ENCODE measurements at regions not wholly inside any gene's neighbourhood (a gene's known extent, or its start where the extent isn't known, plus 50 kb on each side); places are given as distances from the start of the nearest gene placed in this dataset.
"Not testable (repeated sequence)": the region's sequence is repeated elsewhere in the genome, so short reads cannot be mapped to it uniquely, and the experiment has no call there.

DNA sequence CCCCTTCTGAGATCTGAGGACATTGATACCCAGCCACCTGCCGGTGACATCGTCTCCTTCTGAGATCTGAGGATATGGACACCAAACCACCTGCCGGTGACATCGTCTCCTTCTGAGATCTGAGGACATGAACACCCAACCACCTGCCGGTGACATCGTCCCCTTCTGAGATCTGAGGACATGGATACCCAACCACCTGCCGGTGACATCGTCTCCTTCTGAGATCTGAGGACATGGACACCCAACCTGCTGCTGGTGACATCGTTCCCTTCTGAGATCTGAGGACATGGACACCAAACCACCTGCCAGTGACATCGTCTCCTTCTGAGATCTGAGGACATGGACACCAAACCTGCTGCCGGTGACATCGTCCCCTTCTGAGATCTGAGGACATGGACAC is 396.1 kb upstream of the TNRC6C start:
- not testable (repeated sequence) for DNase-seq

DNA sequence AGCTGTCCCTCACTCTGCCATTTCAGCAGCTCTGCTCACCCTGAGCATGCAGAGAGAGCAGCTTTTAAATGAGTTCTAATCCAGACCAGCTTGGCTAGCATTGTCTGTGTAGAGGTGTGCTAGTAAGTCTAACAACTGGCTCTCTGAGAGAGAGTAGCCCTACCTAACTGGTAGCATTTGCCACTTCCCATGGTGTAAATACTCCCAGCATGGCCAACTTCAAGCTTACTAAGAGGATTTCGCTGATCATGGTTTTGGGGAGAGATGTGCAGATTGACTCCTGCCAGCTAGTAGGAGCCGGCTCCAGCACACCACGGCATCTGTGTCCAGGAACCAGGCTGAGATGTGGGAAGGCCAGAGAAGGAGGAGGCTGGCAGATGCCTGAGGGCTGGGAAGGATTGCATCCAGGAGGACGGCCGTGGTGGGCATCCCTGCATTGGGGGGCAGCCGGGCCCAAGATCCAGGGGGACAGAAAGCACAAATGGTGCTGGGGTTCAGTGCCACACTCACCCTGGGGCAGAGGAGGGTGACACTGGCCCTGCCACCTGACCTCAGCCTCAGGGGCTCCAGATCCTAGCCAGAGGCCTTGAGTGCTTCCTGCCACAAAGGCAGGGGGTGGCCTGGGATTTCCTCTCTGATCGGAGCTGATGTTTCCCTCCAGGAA is 394.9 kb upstream of the TNRC6C start:
- no peak for DNase-seq

DNA sequence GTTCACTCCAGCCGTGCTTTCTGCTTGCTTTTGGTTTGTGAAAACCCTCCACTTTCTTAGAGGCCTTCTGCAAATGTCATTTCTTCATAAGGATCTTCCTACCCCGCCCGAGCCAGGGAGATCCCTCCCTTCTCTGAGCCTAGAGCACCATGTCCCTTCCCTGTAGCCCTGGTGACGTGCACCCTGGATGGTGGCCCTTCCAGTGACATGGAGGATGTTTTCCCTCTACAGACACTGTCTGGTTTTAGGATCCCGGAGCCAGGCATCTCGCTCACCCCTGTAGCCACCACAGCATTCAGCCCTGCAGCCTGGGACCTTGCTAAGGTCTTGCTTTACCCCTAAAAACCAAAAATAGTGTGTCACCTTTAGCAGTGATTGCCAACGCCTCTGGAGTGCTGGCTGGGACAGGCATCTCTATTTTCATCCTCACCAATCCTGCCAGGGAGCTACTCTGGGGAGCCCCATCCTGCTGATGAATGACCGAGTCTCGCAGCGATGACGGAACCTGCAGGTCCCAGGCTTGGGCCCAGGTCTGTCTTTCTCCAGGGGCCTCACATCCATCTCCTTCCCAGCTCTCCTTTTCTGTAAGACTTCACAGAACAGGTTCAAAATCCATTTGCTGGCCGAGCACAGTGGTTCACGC is 394.1 kb upstream of the TNRC6C start:
- no peak for DNase-seq

DNA sequence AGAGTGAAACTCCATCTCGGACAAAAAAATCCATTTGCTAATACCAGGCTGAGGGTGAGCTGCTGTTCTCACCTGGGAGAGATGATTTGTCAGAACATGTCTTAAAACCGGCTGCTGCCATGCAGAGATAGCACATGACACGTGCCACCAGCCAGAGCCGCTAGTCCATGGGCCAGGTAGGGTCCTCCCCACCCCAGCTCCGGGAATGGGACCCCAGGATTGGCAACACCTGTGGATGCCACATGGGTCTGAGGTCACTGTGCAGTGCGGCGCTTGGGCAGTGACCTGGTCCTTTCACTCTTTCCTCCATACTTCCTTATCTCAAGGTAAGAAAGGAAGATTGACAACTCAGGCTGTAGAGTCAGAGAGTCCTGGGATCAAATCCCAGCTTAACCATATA is 393.3 kb upstream of the TNRC6C start:
- DNase-seq, result no peak

DNA sequence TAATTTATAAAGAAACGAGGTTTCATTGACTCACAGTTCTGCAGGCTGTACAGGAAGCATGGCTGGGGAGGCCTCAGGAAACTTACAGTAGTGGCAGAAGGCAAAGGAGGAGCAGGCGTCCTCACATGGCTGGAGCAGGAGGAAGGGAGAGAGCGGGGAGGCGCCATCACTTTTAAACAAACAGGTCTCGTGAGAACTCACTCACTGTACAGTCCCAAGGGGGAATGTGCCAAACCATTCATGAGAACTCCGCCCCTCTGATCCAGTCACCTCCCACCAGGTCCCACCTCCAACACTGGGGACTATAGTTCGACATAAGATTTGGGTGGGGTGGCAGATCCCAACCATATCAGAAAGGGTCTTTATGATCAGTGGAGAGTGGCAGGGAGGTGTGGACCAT is 392.4 kb upstream of the TNRC6C start:
- no peak for DNase-seq

DNA sequence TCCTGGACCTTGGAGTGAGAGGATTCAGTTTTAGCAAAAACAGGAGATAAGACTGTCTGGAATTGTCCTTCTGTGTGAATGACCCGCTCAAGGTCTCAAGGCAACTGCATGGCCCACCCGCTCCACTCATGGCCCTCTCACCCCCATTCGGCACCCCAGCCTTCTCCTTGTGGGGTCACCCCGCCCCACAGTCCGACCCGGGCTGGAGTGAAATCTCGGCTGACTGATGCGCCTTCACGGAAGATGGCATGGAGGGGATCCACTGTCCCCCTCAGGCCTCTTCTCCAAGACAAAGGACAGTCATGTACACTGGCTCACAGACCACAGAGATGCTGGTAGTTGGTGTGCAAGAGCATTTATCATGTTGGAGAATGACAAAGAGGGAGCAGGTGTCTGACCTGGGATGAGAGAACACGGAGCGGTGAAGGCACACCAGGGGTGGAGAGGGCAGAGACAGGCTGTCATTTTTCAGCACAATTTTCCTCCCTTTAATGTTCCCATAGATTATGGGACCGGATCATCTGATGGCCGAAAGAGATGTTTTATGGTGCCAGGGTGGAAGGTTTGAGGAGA is 391.9 kb upstream of the TNRC6C start:
- no peak for DNase-seq

DNA sequence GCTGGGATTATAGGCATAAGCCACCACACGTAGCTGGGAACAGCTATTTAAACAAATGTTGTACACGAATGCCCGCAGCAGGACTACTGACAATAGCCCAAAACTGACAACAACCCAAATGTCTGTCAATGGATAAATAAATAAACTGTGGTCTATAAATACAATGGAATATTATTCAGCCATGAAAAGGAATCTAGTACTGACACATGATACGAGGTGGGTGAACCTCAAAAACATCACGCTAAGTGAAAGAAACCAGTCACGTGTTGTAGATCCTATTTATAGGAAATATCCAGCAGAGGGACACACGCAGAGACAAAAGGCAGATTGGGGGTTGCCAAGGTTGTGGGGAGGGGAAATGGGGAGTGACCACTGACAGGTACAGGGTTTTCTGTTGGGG is 390.0 kb upstream of the TNRC6C start:
- DNase-seq, result no peak

DNA sequence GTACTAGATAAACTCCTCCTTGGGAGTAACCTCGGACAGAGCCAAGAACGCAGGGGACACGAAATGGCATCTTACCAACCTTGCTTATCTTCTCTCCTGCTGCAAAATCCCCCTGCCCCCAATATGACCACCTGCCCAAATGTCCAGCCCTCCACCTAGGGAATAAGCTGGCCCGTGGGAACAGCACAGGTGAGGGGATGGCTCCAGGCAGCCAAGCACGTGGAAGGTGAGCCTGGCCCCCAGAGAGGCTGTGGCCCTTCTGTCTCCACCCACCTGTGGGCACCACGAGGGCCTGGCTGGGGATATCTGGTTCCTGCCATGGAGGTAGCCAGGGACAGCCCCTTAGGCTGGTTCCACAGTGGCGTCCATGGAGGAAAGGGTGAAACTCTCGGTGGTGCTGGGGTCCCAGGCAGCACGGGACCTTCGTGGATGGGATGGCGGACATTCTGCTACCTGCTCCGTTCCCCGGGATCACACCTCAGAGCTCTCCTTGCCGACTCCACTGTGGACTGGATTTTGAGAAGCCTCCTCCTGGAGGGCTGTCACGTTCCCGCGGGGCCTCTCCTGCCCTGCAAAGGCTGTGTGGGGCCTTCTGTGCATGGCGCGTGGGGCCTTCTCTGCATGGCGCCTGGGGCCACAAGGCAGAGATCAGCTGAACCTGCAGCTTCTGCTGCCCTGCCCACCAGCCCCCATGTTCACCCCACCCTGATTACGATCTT is 388.5 kb upstream of the TNRC6C start:
- DNase-seq, result peak; percentile 29

DNA sequence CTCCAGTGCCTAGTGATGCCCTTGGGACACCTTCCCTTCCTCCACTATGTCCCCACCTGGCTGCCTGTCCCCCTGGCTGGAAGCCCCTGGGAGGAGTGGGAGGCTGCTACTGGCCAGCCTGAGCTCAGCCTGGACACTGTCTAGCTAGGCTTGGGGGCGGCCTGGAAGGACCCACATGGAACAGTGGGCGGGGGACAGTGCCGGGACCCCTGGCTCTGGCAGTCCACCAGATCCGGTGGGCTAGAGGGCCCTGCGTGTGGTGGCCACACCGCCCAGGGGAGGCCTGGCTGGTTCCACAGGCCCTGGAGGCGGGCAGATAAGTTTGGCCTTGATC is 388.0 kb upstream of the TNRC6C start:
- no peak for DNase-seq

DNA sequence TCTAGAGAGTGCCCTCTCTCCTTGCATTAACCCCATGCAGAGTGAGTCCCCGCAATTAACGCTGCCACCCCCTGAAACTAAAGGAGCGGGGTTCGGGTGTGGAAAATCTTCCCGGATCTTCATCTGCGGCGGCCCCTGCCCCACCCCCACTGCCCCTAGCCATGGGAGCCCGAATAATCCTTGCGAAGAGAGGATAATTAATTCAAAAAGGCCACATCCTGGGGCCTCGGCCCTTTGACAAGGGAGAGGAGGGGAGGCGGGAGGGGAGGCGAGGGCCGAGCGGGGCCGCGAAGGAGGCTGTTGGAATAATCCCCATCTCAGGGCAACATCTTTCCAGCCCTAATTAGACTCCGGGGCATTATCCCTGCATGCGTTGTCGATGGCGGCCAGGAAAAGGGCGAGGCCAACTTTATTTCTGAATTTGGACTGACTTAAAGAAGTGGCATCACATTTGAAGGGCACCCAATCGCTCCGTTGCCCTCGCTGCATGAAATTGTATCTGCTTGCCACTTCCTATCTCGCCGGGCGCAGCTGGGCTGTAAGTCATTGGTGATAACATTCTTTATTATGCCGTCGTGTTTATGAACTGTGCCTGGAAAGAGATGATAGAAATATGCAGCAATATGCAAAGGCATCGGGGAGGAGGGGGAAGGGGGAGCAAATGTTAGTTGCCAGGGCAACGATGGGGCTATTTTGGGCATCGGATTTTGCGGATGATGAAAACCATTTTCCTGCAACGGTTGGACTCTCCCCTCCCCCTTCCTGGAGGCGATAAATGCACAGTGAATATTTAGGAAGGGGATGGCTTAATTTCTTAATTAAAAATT is 387.1 kb upstream of the TNRC6C start:
- DNase-seq, result peak; percentile 96

DNA sequence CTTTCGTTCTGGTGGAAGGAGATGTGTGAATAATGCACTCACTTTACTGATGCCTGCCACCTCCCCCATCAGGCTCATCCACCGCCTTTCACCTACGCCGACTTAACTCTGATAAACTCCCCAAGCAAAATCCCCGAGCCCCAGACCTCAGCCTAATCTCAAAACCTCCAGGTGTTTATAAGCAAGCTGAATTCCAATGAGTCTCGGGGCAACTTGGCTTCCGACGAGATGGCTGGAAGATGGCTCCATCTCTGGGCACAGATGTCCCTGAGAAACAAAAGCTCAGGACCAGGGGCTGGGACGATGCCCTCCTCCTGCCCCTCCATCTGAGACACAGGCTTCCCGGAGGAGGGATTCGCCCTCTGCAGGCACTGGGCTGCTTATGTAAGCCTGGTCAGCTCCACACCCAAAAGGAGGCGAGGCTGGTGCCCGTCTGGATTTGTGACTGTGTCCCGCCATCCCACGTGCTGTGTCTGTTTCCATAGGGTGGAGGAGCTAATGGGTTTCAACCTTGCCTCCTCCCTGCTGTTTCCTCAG is 386.4 kb upstream of the TNRC6C start:
- peak; percentile 93 for DNase-seq

DNA sequence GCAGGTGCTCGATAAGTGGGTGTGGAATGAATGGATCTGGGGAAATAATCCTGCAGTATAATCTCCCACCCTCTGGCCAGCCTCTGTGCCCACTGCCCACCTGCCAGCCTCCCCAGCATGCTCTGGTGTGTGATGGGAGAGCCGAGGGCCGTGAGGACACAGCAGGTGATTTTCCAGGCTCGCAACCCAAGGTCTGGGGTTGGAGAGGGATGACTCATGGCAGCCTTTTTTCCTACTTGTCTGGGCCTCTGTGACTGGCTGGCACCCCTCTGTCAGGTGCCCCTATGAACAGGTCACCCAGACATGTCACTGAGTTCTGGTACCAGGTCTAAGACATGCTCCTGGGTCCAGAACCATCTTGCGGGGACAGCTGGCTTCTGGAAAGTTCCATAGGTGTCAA is 385.7 kb upstream of the TNRC6C start:
- DNase-seq, result no peak

DNA sequence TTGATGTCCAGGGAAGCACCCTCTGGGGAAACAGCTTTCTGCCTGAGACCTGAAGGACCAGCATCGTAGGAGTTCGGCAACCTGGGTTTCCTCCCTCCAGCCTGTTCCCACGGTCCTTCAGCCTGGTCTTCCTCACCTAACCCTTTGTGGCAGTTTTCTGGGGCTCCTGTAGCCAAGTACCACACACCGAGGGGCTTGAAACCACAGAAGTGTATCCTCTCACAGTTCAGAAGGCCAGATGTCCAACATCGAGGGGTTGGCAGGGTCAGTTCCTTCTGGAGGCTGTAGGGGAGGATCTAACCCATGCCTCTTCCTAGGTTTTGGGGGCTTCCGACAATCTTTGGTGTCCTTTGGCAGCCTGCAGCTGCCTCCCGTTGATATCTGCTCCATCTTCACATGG is 381.0 kb upstream of the TNRC6C start:
- DNase-seq, result no peak

DNA sequence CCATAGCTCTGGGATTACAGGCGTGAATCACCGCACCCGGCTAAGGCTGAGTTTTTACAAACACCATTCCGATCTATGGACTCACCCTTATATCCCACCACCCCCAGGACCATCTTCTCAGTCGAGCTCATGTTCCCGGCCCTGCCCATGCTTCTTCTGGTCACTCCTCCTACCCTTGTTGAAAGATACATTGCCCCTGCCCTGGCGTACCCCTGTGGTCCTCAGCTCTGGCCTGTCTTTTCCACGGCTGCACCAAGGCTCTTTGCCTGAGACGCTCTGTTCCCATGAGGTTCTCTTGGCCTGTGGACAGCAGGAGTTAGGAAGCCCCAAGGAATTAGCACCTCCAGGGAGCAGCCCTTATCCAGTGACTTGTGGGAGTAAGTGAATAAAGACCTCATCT is 379.4 kb upstream of the TNRC6C start:
- no peak for DNase-seq

DNA sequence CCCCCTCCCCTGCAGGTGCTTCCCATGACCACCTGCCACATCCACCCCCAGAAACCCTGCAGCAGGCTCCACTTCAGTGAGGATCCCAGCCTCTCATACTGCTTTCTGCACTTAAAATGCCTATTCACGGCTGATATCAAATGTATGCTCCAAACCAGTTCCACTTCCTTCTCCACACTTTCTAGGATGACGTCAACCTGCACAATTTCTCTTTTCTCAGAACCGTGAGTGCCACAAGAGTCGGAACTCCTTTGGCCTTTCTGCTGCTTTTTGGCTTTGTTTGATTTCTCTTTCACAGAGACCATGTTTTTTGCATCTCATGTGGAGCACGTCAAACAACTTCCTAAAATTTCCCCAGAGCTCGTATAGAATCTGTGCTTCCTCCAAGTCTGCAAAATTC is 378.8 kb upstream of the TNRC6C start:
- DNase-seq, result no peak

DNA sequence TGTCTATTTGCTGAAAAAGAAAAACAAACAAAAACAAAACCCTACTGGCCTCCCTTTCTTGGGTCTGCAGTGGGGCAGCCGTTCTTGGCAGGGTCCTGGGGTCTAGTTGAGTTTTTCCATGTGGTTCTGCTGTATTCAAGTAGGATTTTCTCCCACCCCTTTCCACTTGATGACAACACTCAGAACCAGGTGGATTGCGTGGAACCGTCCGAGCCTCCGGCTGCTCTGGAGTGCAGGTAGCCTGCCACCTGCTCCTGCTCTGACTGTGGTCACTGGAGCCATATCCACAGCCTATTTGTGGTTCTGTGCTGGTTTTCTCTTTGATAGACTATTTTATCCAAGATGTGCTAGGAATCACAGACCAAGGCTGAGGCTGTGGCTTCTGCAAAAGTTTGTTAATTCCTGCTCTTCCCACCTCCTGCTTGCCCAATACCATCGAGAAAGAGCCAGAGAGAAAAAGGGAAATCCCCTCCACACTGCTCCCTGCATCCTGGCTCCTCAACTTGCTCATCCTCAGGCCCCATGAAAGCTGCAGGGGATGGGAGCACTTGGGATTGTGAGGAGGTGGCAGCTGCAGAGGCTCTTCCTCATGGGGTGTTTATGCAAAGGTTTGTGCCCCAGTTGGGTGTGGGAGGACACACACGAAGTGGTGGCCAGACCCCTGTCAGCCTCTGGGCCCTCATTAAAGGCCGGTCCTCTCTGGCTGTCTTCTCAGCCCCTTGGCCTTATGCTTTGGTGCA is 377.8 kb upstream of the TNRC6C start:
- no peak for DNase-seq

DNA sequence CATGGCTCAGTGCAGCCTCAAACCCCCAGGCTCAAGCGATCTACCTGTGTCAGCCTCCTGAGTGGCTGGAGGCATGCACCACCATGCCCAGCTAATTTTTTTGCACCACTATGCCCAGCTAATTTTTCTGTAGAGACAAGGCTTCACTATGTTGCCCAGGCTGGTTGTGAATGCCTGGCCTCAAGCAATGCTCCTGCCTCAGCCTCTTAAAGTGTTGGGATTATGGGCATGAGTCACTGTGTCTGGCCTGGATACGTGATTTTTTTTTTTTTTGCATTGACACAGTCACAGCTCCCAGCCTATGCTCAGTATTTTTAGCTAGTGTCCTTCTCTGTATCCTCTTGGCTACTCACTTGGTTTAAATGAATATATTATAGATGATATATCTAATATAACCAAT is 377.0 kb upstream of the TNRC6C start:
- peak; percentile 42 for DNase-seq

DNA sequence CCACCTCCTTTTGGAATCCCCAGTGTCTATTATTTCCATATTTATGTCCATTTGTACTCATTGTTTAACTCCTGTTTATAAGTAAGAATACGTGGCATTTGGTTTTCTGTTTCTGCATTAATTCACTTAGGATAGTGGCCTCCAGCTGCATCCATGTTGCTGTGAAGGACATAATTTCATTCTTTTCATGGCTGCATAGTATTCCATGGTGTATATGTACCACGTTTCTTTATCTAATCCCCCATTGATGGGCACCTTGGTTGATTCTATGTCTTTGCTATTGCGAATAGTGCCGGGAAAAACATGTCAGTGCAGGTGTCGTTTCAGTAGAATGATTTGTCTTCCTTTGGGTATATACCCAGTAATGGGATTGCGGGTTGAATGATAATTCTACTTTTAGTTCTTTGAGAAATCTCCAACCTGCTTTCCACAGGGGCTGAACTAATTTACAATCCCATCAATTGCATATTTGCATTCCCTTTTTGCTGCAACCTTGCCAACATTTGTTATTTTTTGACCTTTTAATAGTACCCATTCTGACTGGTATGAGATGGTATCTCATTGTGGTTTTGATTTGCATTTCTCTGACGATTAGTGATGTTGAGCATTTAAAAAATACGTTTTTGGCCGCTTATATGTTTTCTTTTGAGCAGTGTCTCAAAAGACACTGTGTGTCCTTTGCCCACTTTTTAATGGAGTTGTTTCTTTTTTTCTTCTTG is 373.2 kb upstream of the TNRC6C start:
- no peak for DNase-seq

DNA sequence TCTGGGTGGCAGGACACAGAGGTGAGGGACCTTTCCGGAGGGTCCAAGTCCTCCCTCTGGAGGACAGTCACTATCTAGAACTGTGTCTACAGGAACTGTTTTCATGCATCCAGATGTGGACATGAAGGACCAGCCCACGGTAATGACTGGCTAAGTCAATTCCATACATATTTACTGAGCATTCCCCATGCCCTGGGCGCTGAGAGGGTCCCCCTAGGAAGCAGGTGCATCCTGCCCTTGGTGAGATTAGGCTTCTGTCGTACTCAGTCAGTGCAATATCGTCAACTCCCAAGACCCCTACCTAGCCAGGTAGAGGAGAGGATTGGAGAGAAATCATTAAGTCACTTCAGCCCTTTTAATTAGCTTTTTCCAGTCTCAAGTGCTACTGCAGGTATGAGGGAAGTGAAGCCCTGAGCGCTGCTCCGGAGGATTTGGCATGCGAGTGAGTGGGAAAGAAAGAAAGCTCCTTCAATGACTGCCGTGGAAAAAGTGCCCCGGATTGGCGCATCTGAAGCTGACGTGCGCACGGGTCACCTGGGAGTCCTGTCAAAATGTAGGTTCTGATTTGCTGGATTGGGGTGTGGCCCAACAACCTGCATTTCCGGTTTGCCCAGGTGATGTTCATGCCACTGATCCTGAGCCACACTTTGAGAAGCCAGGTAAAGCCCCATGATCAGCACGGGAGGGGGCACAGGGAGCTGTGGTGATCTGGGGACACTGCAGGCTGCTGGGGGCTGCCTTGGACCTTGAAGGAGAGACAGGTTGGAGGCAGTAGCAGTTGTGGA is 367.4 kb upstream of the TNRC6C start:
- no peak for DNase-seq

DNA sequence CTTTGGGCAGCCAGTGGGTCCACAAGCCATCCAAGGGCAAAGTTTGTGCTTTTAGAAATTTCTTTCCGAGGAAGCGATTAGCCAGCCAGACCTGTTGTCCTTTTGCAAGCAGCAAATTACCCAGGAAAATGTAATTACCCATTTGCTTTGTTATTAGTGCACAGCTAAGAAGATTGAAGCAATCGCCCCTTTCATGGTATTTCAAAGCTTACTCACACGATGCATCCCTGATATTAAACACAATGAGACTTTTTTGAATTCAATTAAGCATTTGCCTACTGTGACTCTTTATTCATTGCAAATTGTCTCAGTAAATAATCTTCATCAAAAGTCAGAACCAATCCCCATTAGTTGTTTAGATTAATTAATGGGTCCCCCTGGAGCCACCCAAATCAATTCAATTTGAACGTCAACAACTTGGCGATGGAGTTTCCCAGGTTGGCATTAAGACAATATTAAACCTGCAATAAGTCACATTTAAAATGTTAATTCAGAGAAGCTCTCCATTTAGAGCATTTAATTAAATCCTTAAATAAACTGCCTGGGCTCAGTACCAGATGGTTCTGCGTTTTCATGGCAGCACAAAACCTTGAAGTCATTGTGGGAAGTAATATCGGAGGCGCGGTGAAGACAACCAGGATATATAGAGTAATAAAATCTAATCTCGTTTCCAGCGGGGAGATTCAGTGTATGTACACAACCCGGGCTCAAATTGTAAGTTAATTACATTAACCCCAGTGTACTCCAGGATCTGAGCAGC is 366.2 kb upstream of the TNRC6C start:
- peak; percentile 99 for DNase-seq
